ENCODE measurements at regions not wholly inside any gene's neighbourhood (a gene's known extent, or its start where the extent isn't known, plus 50 kb on each side); places are given as distances from the start of the nearest gene placed in this dataset.
"Not testable (repeated sequence)": the region's sequence is repeated elsewhere in the genome, so short reads cannot be mapped to it uniquely, and the experiment has no call there.

GRCh38 chr1:69102058-69102457, 465.7 kb upstream of the LRRC7 start:
- DNase-seq; ATAC-seq (replicated peaks in 1 of 2); H3K4me3 Mint-ChIP-seq; H3K36me3 Mint-ChIP-seq (ENCODE audit: insufficient read depth in 2 of 2); H3K4me1 Mint-ChIP-seq (ENCODE audit: low read depth); H3K27me3 Mint-ChIP-seq (ENCODE audit: low read depth); H3K27ac Mint-ChIP-seq: not testable (repeated sequence)
- peaks cover 13 to 19% of the 10 kb centered on the region in 2 donors for H3K9me3 Mint-ChIP-seq

GRCh38 chr1:69103213-69103612, 464.5 kb upstream of the LRRC7 start:
- peaks cover 16 to 23% of the 10 kb centered on the region in 2 donors for H3K9me3 Mint-ChIP-seq
- no peak overlapping the region for H3K4me3 Mint-ChIP-seq
- no peaks in the 10 kb centered on the region for H3K4me1 Mint-ChIP-seq (ENCODE audit: low read depth)
- peaks cover 5% of the 10 kb centered on the region in 2 donors for H3K36me3 Mint-ChIP-seq (ENCODE audit: insufficient read depth in 2 of 2)
- DNase-seq: no peak
- H3K27ac Mint-ChIP-seq: no peak overlapping the region
- no peak for ATAC-seq (replicated peaks in 1 of 2)
- H3K27me3 Mint-ChIP-seq (ENCODE audit: low read depth): no peaks in the 10 kb centered on the region

- ATAC-seq (replicated peaks in 1 of 2): no peak
- H3K36me3 Mint-ChIP-seq (ENCODE audit: insufficient read depth in 2 of 2): peaks cover 3% of the 10 kb centered on the region in 2 donors
- DNase-seq: no peak
- H3K4me1 Mint-ChIP-seq (ENCODE audit: low read depth): no peaks in the 10 kb centered on the region
- peaks cover 14 to 21% of the 10 kb centered on the region in 2 donors for H3K9me3 Mint-ChIP-seq
- H3K4me3 Mint-ChIP-seq: no peak overlapping the region
- H3K27me3 Mint-ChIP-seq (ENCODE audit: low read depth): no peaks in the 10 kb centered on the region
- no peak overlapping the region for H3K27ac Mint-ChIP-seq
Measured at GRCh38 chr1:69103705-69104385, 463.9 kb upstream of the LRRC7 start.

- ATAC-seq (replicated peaks in 1 of 2) (no peak), DNase-seq (no peak)
- H3K9me3 Mint-ChIP-seq: peaks cover 13 to 23% of the 10 kb centered on the region in 2 donors
- H3K27ac Mint-ChIP-seq: no peak overlapping the region
- H3K4me3 Mint-ChIP-seq: no peak overlapping the region
- no peaks in the 10 kb centered on the region for H3K27me3 Mint-ChIP-seq (ENCODE audit: low read depth)
- H3K36me3 Mint-ChIP-seq (ENCODE audit: insufficient read depth in 2 of 2): peaks cover 3% of the 10 kb centered on the region in 2 donors
- H3K4me1 Mint-ChIP-seq (ENCODE audit: low read depth): no peaks in the 10 kb centered on the region
Measured at GRCh38 chr1:69104894-69105293, 462.8 kb upstream of the LRRC7 start.

DNA sequence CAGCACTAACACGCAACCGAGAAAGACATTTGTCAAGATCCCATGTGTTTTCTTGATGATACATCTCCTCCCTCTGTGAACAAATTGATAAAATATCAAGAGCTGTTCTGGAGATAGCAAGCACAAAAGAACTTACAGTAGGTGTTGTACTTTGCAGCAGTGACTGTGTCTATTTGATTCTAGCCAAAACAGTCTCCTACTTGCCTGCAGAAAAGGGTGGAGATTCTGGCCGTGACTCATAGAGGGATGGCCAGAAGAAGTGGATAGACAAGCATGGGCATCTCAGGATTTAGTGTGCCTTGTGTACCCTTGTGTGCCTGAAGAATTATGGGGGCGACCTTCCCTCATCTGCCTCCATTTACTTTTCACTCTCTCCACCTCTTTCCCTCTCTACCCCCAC, 458.4 kb upstream of the LRRC7 start:
- peaks cover 6 to 9% of the 10 kb centered on the region in 2 donors for H3K9me3 Mint-ChIP-seq
- DNase-seq (no peak), ATAC-seq (replicated peaks in 1 of 2) (no peak)
- no peak overlapping the region for H3K4me3 Mint-ChIP-seq
- H3K36me3 Mint-ChIP-seq (ENCODE audit: insufficient read depth in 2 of 2): no peaks in the 10 kb centered on the region
- H3K27me3 Mint-ChIP-seq (ENCODE audit: low read depth): no peaks in the 10 kb centered on the region
- no peak overlapping the region for H3K27ac Mint-ChIP-seq
- no peaks in the 10 kb centered on the region for H3K4me1 Mint-ChIP-seq (ENCODE audit: low read depth)

DNA sequence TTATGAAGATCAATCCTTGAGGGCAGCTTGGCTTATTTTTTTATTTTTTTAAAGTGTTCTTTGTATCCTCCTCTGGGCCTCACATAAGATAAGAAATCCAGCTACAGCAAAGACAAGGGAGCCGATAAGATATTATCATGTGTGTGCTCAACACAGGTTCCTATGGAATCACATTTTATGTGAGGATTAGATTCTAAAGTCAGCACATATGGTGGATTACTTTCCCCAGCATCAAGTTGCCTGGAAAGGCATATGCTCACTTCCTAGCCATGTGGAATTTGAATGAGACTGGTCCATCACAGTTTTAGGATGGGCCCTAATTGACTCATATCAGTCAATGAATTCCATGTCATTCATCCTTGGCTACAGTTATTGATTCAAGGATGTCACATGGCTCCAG, 456.9 kb upstream of the LRRC7 start:
- Mint-ChIP-seq H3K36me3 (ENCODE audit: insufficient read depth in 2 of 2) (no peaks in the 10 kb centered on the region), H3K27me3 (ENCODE audit: low read depth) (no peaks in the 10 kb centered on the region), H3K9me3 (peaks cover 5 to 10% of the 10 kb centered on the region in 2 donors), H3K27ac (no peak overlapping the region), H3K4me1 (ENCODE audit: low read depth) (no peaks in the 10 kb centered on the region), H3K4me3 (no peak overlapping the region)
- DNase-seq (no peak), ATAC-seq (replicated peaks in 1 of 2) (no peak)

- not testable (repeated sequence) for H3K27ac Mint-ChIP-seq; DNase-seq; H3K27me3 Mint-ChIP-seq (ENCODE audit: low read depth); ATAC-seq (replicated peaks in 1 of 2); H3K36me3 Mint-ChIP-seq (ENCODE audit: insufficient read depth in 2 of 2); H3K4me1 Mint-ChIP-seq (ENCODE audit: low read depth); H3K4me3 Mint-ChIP-seq; H3K9me3 Mint-ChIP-seq
Measured at GRCh38 chr1:69120126-69120741, 447.5 kb upstream of the LRRC7 start.

DNA sequence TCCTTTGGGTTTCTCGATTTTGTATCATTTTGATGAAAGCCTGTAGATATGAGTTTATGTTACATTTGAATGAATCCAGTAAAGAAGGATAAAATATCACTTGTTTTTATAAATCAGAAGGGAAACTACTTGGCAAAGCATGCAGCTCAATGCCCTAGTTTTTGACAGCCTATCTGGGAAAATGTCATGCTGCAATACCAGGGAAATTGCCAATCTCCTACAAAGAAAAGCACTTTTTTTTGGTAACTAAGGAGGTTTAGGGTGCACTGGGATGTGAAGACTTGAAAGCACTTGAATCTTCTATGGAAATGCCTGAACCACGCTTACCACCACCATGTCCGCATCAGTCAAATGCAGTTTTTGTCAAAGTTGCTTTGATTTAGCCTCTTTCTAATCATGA, 446.9 kb upstream of the LRRC7 start:
- Mint-ChIP-seq H3K36me3 (ENCODE audit: insufficient read depth in 2 of 2) (peaks cover 0 to 2% of the 10 kb centered on the region in 2 donors), H3K27me3 (ENCODE audit: low read depth) (no peaks in the 10 kb centered on the region), H3K4me1 (ENCODE audit: low read depth) (no peaks in the 10 kb centered on the region), H3K27ac (no peak overlapping the region), H3K9me3 (peaks cover 8 to 9% of the 10 kb centered on the region in 2 donors), H3K4me3 (no peak overlapping the region)
- ATAC-seq (replicated peaks in 1 of 2): no peak
- no peak for DNase-seq

DNA sequence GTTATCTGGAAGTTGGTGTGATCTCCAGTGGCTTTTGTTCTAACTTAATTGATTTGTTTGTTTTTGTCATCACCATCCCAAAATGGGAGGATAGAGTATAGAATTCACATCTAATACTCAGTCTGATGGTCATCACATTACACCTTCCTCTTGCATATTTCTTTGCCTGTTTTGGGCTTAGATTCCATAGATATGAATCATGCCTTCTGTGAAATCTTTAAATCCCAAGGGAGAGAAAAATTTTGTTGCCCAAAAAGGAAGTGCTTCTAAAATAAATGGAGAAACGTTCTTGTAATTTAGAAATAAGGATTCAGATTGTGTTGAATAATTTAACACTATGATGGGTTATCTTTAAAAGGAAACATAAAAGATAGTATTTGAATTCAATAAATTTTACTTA, 446.0 kb upstream of the LRRC7 start:
- ATAC-seq (replicated peaks in 1 of 2): no peak
- H3K4me3 Mint-ChIP-seq: no peak overlapping the region
- no peak overlapping the region for H3K27ac Mint-ChIP-seq
- peaks cover 8 to 9% of the 10 kb centered on the region in 2 donors for H3K9me3 Mint-ChIP-seq
- no peaks in the 10 kb centered on the region for H3K4me1 Mint-ChIP-seq (ENCODE audit: low read depth)
- DNase-seq: no peak
- H3K27me3 Mint-ChIP-seq (ENCODE audit: low read depth): no peaks in the 10 kb centered on the region
- peaks cover 0 to 2% of the 10 kb centered on the region in 2 donors for H3K36me3 Mint-ChIP-seq (ENCODE audit: insufficient read depth in 2 of 2)

- DNase-seq: no peak
- Mint-ChIP-seq H3K4me3 (no peak overlapping the region), H3K27me3 (ENCODE audit: low read depth) (no peaks in the 10 kb centered on the region), H3K9me3 (peaks cover 9 to 10% of the 10 kb centered on the region in 2 donors), H3K27ac (no peak overlapping the region), H3K36me3 (ENCODE audit: insufficient read depth in 2 of 2) (peaks cover 0 to 2% of the 10 kb centered on the region in 2 donors), H3K4me1 (ENCODE audit: low read depth) (no peaks in the 10 kb centered on the region)
- no peak for ATAC-seq (replicated peaks in 1 of 2)
Measured at GRCh38 chr1:69122373-69122772, 445.3 kb upstream of the LRRC7 start.

- ATAC-seq (replicated peaks in 1 of 2) (no peak), DNase-seq (no peak)
- no peak overlapping the region for H3K4me3 Mint-ChIP-seq
- H3K27ac Mint-ChIP-seq: no peak overlapping the region
- H3K36me3 Mint-ChIP-seq (ENCODE audit: insufficient read depth in 2 of 2): peaks cover 0 to 2% of the 10 kb centered on the region in 2 donors
- H3K4me1 Mint-ChIP-seq (ENCODE audit: low read depth): no peaks in the 10 kb centered on the region
- H3K9me3 Mint-ChIP-seq: peaks cover 6 to 10% of the 10 kb centered on the region in 2 donors
- no peaks in the 10 kb centered on the region for H3K27me3 Mint-ChIP-seq (ENCODE audit: low read depth)
Measured at GRCh38 chr1:69123486-69123885, 444.2 kb upstream of the LRRC7 start.

DNA sequence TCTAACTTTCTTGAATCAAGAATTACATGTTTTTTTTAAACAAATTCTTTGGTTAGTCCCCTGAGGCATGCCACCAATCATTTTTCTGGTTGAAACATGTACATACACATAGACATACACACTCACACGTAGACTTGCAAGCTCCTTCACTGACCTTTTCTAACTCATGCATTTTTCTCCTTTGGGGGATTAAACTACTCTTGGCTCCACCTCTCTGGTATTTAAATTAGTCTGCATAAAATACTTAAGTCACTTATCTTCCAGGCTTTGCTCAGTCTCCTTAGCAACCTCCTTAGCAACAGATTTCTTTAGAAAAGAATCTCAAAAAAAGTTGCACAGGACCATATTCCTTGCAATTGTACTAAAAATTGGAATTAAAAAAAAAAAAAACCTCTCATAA, 440.9 kb upstream of the LRRC7 start:
- no peaks in the 10 kb centered on the region for H3K4me1 Mint-ChIP-seq (ENCODE audit: low read depth)
- no peaks in the 10 kb centered on the region for H3K36me3 Mint-ChIP-seq (ENCODE audit: insufficient read depth in 2 of 2)
- H3K4me3 Mint-ChIP-seq: no peak overlapping the region
- peaks cover 2 to 8% of the 10 kb centered on the region in 2 donors for H3K9me3 Mint-ChIP-seq
- DNase-seq (no peak), ATAC-seq (replicated peaks in 1 of 2) (no peak)
- H3K27ac Mint-ChIP-seq: no peak overlapping the region
- H3K27me3 Mint-ChIP-seq (ENCODE audit: low read depth): no peaks in the 10 kb centered on the region

DNA sequence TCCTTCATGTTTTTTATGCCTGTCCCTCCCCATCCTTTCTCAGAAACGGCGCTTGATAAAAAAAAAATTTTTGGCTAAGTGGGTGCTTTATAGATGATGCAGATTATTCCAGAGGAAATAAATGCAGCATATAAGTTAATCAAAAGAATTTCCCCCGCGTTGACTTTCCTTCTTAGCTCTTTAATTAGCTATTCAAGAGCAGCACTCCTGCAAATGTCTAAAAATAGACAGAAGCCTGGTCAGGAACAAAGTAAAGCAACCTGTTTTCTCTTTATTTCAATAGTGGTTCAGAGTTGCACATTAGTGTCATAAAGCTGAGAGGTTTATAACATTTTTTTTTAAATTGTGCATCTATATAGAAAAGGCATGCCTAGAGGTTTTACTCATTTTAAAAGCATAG, 439.5 kb upstream of the LRRC7 start:
- no peak for DNase-seq
- H3K27me3 Mint-ChIP-seq (ENCODE audit: low read depth): no peaks in the 10 kb centered on the region
- no peak overlapping the region for H3K27ac Mint-ChIP-seq
- no peak for ATAC-seq (replicated peaks in 1 of 2)
- no peak overlapping the region for H3K4me3 Mint-ChIP-seq
- no peaks in the 10 kb centered on the region for H3K4me1 Mint-ChIP-seq (ENCODE audit: low read depth)
- H3K9me3 Mint-ChIP-seq: peaks cover 4 to 8% of the 10 kb centered on the region in 2 donors
- H3K36me3 Mint-ChIP-seq (ENCODE audit: insufficient read depth in 2 of 2): no peaks in the 10 kb centered on the region

DNA sequence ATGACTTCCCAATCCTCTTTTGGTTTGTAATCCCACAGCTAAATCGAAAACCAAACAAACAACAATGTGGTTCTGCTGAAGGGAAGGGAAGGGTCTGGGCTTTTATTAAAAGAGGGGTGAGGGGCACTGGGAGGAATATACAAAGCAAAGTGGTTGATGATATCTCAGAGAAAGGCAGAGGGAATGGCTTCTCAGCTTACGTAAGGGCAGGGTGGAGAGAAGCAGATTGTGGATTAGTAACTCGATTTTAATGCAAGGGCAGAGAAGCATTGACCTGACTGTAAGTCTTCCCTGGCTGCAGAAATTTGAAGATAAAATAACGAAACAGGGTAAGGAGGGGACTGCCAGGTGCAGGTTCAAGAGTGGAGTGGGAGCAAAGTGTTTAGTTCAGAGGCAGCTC, 438.2 kb upstream of the LRRC7 start:
- Mint-ChIP-seq H3K9me3 (peaks cover 4 to 6% of the 10 kb centered on the region in 2 donors), H3K4me3 (no peak overlapping the region), H3K36me3 (ENCODE audit: insufficient read depth in 2 of 2) (no peaks in the 10 kb centered on the region), H3K27ac (no peak overlapping the region), H3K4me1 (ENCODE audit: low read depth) (no peaks in the 10 kb centered on the region), H3K27me3 (ENCODE audit: low read depth) (no peaks in the 10 kb centered on the region)
- ATAC-seq (replicated peaks in 1 of 2): no peak
- DNase-seq: no peak
